Spleen (tissue), 11 donors: ENCODE measurements at regions not wholly inside any gene's neighbourhood (a gene's known extent, or its start where the extent isn't known, plus 50 kb on each side); places are given as distances from the start of the nearest gene placed in this dataset.
"Not testable (repeated sequence)": the region's sequence is repeated elsewhere in the genome, so short reads cannot be mapped to it uniquely, and the experiment has no call there.

Experiments used
- DNase-seq: peaks from one replicate; pipeline ENCODE4 v3.0.0-alpha.2; 2020
- H3K27ac ChIP-seq, 8 donors: fragments of 200-600 bp; sonication (generic) in 7 of 8; 1 replicate in 4 of 8; 2 replicates in 4 of 8; pipeline versions ENCODE4 v1.5.0 to v1.8.0; 2016 to 2021; ENCODE audit warnings: inconsistent platforms in 4 of 8, mild to moderate bottlenecking in 4 of 8, moderate library complexity in 1 of 8
- H3K27me3 ChIP-seq, 7 donors: fragments of 200-600 bp; sonication (generic) in 6 of 7; replicated peaks in 1 of 7; 1 replicate in 4 of 7; 2 replicates in 3 of 7; pipeline versions ENCODE4 v1.5.0 to v1.8.0; 2016 to 2021; ENCODE audit warnings: inconsistent platforms in 3 of 7, mild to moderate bottlenecking in 1 of 7
- H3K36me3 ChIP-seq, 6 donors: fragments of 200-600 bp; sonication (generic) in 5 of 6; 1 replicate in 4 of 6; 2 replicates in 2 of 6; pipeline versions ENCODE4 v1.5.0 to v1.8.0; 2016 to 2021; ENCODE audit warnings: inconsistent platforms in 2 of 6
- H3K4me1 ChIP-seq, 6 donors: fragments of 200-600 bp; sonication (generic) in 5 of 6; 1 replicate in 3 of 6; 2 replicates in 3 of 6; pipeline versions ENCODE4 v1.5.0 to v1.8.0; 2016 to 2021; ENCODE audit warnings: inconsistent platforms in 3 of 6
- H3K4me3 ChIP-seq, 8 donors: fragments of 200-600 bp; sonication (generic) in 7 of 8; 1 replicate in 4 of 8; 2 replicates in 4 of 8; pipeline versions ENCODE4 v1.5.0 to v1.8.0; 2016 to 2021; ENCODE audit warnings: inconsistent platforms in 4 of 8, mild to moderate bottlenecking in 4 of 8, moderate library complexity in 2 of 8
- H3K9me3 ChIP-seq, 8 donors: fragments of 200-600 bp; sonication (generic) in 7 of 8; 1 replicate in 4 of 8; 2 replicates in 4 of 8; pipeline versions ENCODE4 v1.5.0 to v1.8.0; 2016 to 2021; ENCODE audit warnings: inconsistent platforms in 4 of 8
- POLR2A ChIP-seq, 3 donors: fragments of 450-650 bp; IDR thresholded peaks; one replicate each; pipeline ENCODE4 v1.5.1; 2017; ENCODE audit warnings: antibody characterized with exemption in 3 of 3, mild to moderate bottlenecking in 1 of 3
- POLR2AphosphoS5 ChIP-seq, 3 donors: sonication (generic); formaldehyde crosslinking; IDR thresholded peaks; one replicate each; pipeline ENCODE4 v1.5.1; 2017; ENCODE audit warnings: antibody characterized with exemption in 3 of 3
- WGBS, 5 donors: extraction: QIAGEN DNeasy Blood & Tissue Kit in 3 of 5; methylation state at CpG; one replicate each; pipeline versions ENCODE4 v1.1.5 to v1.1.7; 2013 to 2018; 5-methylcytosine and 5-hydroxymethylcytosine counted together
- intact Hi-C: fragments of 100-400 bp; cut with DNase I; formaldehyde crosslinking; loops from one replicate; pipeline ENCODE4 v1.15.0; 2023; ENCODE audit warnings: low total_unique reads
- TF ChIP-seq, protein P1 (sequence below), 11 experiments: fragments of 200-600 bp in 7 of 11; fragments of 450-650 bp in 4 of 11; sonication (generic) in 4 of 11; IDR thresholded peaks in 8 of 11; conservative IDR thresholded peaks in 3 of 11; 1 replicate in 7 of 11; 2 replicates in 4 of 11; pipeline versions ENCODE4 v1.4.0 to v1.8.0; 2016 to 2021; ENCODE audit warnings: antibody characterized with exemption in 11 of 11, inconsistent platforms in 4 of 11, mild to moderate bottlenecking in 1 of 11
- donor health status: healthy with polysubstance abuse.
- donor health status: DM: no; HTN: no; CAD: no; lungs with moderate emphysema.
- donor health status: DM: no; HTN: no; CAD: no.
- donor health status: Bipolar disorder and iron deficiency.
- donor health status: healthy.
- donor health status: DM: no; HTN: no; CAD: no.
- donor health status: DM: yes; HTN: yes; CAD: no.

DNA sequence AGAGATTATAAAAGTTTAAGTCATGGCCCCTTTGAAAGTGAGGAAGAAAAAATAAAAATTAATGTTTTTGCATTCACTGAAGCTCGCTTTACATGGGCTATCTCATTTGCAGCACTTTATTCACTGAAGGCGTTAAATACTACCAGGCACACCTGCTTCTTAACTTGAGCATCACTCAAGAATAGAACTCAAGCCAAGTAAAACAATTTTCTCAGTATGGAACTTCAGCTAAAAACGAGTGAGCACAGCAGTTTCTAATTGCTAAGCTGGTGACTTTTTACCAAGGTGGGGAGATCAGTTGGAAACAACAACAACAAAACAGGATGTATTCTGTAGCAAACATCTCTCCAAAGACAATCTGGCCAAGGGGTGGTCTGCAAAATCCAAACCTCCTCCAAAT lies 405.6 kb downstream of the RAB38 start:
- Histone ChIP-seq H3K9me3 (no peaks in the 10 kb centered on the region), H3K27ac (no peak overlapping the region), H3K4me3 (no peak overlapping the region), H3K4me1 (no peaks in the 10 kb centered on the region), H3K36me3 (no peaks in the 10 kb centered on the region), H3K27me3 (no peaks in the 10 kb centered on the region)
- intact Hi-C loops: no loop called here
- TF ChIP-seq, protein P1, sequence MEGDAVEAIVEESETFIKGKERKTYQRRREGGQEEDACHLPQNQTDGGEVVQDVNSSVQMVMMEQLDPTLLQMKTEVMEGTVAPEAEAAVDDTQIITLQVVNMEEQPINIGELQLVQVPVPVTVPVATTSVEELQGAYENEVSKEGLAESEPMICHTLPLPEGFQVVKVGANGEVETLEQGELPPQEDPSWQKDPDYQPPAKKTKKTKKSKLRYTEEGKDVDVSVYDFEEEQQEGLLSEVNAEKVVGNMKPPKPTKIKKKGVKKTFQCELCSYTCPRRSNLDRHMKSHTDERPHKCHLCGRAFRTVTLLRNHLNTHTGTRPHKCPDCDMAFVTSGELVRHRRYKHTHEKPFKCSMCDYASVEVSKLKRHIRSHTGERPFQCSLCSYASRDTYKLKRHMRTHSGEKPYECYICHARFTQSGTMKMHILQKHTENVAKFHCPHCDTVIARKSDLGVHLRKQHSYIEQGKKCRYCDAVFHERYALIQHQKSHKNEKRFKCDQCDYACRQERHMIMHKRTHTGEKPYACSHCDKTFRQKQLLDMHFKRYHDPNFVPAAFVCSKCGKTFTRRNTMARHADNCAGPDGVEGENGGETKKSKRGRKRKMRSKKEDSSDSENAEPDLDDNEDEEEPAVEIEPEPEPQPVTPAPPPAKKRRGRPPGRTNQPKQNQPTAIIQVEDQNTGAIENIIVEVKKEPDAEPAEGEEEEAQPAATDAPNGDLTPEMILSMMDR (IDR thresholded peaks at IDR 0.05 in 8 of 11, conservative IDR thresholded peaks at IDR 0.05 in 3 of 11): no peak
- TF ChIP-seq POLR2AphosphoS5 (IDR thresholded peaks at IDR 0.05): no peak
- TF ChIP-seq POLR2A (IDR thresholded peaks at IDR 0.05): no peak
- 57 to 67% (median 64%) methylated on average over 3 of the region's 3 CpGs for WGBS, 5 donors
- DNase-seq: no peak

GRCh38 chr11:87767615-87768014 lies 407.6 kb downstream of the RAB38 start:
- Histone ChIP-seq H3K36me3 (no peaks in the 10 kb centered on the region), H3K27ac (no peak overlapping the region), H3K9me3 (peaks cover 0 to 7% (median 0%) of the 10 kb centered on the region in 8 donors), H3K4me3 (no peak overlapping the region), H3K4me1 (no peaks in the 10 kb centered on the region), H3K27me3 (no peaks in the 10 kb centered on the region)
- DNase-seq: no peak
- whole genome bisulfite sequencing, 5 donors: 77 to 85% (median 81%) methylated on average over 4 of the region's 4 CpGs
- intact Hi-C loops: no loop called here
- TF ChIP-seq, protein P1 (IDR thresholded peaks at IDR 0.05 in 8 of 11, conservative IDR thresholded peaks at IDR 0.05 in 3 of 11): no peak
- no peak for TF ChIP-seq POLR2AphosphoS5 (IDR thresholded peaks at IDR 0.05)
- TF ChIP-seq POLR2A (IDR thresholded peaks at IDR 0.05): no peak

DNA sequence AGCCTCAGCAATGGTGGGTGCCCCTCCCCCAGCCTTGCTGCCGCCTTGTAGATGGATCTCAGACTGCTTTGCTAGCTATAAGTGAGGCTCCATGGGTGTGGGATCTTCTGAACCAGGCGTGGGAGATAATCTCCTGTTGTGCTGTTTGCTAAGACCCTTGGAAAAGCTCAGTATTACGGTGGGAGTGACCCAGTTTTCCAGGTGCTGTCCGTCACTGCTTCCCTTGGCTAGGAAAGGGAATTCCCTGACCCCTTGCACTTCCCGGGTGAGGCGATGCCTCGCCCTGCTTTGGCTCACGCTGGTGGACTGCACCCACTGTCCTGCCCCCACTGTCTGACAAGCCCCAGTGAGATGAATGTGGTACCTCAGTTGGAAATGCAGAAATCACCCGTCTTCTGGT lies 411.2 kb downstream of the RAB38 start:
- H3K27ac ChIP-seq, intact Hi-C loops, H3K36me3 ChIP-seq, H3K4me1 ChIP-seq, H3K27me3 ChIP-seq, DNase-seq, H3K4me3 ChIP-seq: not testable (repeated sequence)
- H3K9me3 ChIP-seq: peaks cover 0 to 22% (median 0%) of the 10 kb centered on the region in 8 donors
- 82 to 89% (median 86%) methylated on average over 6 to 9 of the region's 9 CpGs for WGBS, 5 donors

DNA sequence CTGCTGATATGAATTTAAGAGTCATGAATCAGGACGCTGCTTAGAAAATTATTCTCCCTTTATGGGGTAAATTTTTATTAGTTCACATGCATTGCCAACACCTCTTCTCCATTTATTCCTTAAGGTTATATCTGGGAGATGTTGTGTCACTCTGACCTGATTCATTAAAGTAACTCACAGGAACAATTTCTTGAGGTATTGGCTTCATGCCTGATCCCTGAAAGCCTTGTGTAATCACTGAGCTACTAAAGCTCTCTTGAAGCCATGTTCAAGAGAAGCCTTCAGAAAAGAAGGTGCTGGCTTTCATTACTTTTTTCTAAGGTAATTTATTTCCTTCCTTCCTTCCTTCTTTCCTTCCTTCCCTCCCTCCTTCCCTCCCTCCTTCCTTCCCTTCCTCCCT lies 420.6 kb downstream of the RAB38 start:
- Histone ChIP-seq H3K9me3 (peaks cover 0 to 16% (median 3%) of the 10 kb centered on the region in 8 donors), H3K4me1 (no peaks in the 10 kb centered on the region), H3K36me3 (no peaks in the 10 kb centered on the region), H3K27me3 (no peaks in the 10 kb centered on the region), H3K4me3 (no peak overlapping the region), H3K27ac (no peak overlapping the region)
- WGBS, 5 donors: 76 to 97% (median 91%) methylated on average over 1 of the region's 1 CpG
- no peak for TF ChIP-seq POLR2A (IDR thresholded peaks at IDR 0.05)
- TF ChIP-seq, protein P1 (IDR thresholded peaks at IDR 0.05 in 8 of 11, conservative IDR thresholded peaks at IDR 0.05 in 3 of 11): no peak
- no peak for TF ChIP-seq POLR2AphosphoS5 (IDR thresholded peaks at IDR 0.05)
- no peak for DNase-seq
- intact Hi-C loops: no loop called here

DNA sequence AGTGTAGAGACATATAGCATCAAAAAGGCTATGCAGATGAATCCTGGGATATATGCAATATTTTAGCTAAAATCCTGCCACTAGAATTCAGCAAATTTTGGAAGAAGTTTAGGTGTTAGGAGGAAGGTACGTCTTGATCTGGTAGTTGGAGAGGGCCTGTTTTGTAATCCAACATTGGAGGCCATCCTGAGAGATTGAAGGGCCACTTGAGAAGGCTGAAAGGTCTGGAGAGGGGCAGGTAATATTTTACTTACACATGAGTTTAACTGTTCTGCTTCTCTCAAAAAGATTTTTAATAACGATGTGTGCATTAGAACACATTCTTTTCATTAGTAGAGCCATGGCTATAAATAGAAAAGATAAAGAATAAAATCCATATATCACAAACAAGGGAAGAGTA lies 422.1 kb downstream of the RAB38 start:
- DNase-seq: no peak
- intact Hi-C loops: no loop called here
- TF ChIP-seq POLR2AphosphoS5 (IDR thresholded peaks at IDR 0.05) (no peak), POLR2A (IDR thresholded peaks at IDR 0.05) (no peak)
- TF ChIP-seq, protein P1 (IDR thresholded peaks at IDR 0.05 in 8 of 11, conservative IDR thresholded peaks at IDR 0.05 in 3 of 11): no peak
- Histone ChIP-seq H3K4me1 (no peaks in the 10 kb centered on the region), H3K36me3 (no peaks in the 10 kb centered on the region), H3K9me3 (peaks cover 0 to 14% (median 0%) of the 10 kb centered on the region in 8 donors), H3K27me3 (no peaks in the 10 kb centered on the region), H3K4me3 (no peak overlapping the region), H3K27ac (no peak overlapping the region)
- 79 to 91% (median 83%) methylated on average over 2 of the region's 2 CpGs for WGBS, 5 donors
